LHCN-M2 (cell line): ENCODE measurements at regions not wholly inside any gene's neighbourhood (a gene's known extent, or its start where the extent isn't known, plus 50 kb on each side); places are given as distances from the start of the nearest gene placed in this dataset.

Experiments used
- DNase-seq: peaks from one replicate; pipeline ENCODE4 v3.0.0-alpha.2; 2012; ENCODE audit warnings: low read depth

GRCh38 chr12:3923021-3923420, 49.8 kb upstream of the PARP11 start:
- no peak for DNase-seq
